ENCODE measurements at regions not wholly inside any gene's neighbourhood (a gene's known extent, or its start where the extent isn't known, plus 50 kb on each side); places are given as distances from the start of the nearest gene placed in this dataset.
"Not testable (repeated sequence)": the region's sequence is repeated elsewhere in the genome, so short reads cannot be mapped to it uniquely, and the experiment has no call there.

GRCh38 chr4:28225050-28225449 is 1364.4 kb downstream of the STIM2 start:
- no peak for DNase-seq (ENCODE audit: low spot score)

DNA sequence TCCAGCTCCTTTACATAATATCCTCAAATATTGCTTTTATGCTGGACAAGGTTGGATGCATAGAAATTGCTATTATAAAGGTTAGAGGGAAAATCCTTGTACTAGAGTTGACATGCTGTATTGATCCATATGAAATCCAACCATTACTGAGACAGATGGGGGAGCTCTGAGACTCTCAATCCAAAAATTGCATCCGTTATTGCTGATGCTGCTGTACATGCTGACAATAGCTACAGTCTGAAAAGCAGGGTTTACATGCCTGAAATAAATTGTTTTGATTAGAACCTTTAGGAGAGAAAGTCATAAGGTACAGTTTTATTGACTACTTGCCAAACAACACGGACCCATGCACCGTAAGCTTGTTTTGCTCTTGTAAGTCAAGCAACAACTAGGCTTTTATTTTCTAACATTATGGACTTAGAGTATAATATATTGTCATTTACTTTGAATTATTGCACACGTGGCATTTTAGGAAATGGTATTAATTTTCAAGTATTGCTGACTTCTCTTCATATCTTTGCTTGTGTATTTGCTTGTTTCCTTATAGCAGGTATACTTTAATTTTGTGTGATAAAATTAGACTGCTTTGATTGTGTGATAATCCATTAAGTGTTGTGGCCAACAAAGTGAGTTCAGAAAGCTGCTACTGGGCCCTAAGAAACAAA is 1365.2 kb downstream of the STIM2 start:
- no peak for DNase-seq (ENCODE audit: low spot score)

GRCh38 chr4:28226962-28227361 is 1366.3 kb downstream of the STIM2 start:
- DNase-seq (ENCODE audit: low spot score), result no peak

DNA sequence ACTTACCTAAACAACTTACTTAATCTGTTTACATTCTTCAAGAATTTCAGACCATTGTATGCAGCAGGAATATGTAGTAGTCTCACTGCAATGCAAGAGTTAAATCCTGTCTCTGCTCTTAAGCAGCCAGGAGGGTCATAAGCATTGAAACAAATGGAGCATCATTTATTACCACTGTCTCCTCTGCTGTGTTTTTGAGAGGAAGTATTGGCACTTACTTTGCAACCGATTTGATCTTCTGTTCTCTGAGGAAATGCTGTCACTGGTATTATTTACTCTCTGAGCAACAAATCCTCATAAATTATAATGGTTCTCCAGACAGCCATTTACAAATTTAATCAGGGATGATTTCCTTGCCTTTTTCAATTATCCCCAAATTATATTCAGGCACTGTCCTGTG is 1367.1 kb downstream of the STIM2 start:
- no peak for DNase-seq (ENCODE audit: low spot score)

DNA sequence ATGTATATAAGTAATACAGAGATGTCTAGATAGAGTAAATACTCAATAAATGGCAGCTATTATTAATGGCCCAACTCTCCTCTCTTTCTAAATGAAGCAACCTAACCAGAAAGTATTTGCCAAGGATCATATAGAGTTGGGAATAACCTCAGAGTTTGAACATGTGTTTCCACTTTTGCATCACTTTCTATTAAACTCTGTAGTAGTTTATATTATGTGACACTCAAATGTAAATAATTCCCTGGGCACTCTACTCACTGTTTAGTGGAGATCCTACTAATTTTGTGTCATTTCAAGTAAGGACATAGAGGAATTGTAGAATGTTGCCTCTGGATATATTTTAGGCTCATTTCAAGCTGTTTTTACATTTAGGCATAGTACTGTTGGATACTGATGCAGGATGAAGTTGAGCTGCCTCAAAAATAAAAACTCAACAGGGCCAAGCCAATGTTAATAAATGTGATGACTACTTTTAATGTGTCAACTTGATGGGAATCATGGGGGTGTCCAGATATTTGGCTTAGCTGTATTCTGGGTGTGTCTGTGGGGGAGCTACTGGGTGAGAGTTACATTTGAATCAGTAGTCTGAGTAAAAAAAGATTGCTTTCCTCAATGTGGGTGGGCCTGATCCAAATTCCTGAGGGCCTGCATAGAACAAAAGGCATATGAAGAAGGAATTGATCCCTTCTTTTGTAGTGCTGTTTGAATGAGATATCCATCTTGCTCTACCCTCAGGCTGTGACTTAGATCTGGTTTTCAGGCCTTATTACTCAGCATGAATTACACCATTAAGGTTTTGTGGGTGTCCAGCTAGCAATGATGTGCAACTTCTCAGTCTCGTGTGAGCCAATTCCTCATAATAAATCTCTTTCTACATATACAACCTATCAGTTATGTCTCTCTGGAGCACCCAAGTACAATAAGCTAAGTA is 1368.2 kb downstream of the STIM2 start:
- DNase-seq (ENCODE audit: low spot score), result no peak

GRCh38 chr4:28232376-28232775 is 1371.7 kb downstream of the STIM2 start:
- DNase-seq (ENCODE audit: low spot score), result no peak

DNA sequence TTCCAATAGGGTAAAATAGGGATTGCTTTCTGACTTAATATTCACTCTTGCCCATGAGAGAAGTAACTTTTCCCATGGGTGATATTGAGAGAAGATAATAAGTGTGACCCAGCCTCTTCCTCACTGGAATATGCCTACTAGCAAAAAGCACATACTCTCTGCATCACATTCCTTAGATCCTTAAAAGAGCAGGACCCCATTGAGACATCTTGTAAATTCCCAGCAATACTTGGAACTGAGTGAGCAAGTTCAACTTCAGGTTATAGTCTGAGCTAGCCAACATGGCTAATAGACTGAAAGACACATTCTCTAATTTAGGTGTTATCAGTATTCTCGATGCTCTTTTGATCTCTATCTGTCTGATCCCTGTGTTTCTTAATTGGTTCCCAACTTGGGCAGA is 1372.3 kb downstream of the STIM2 start:
- DNase-seq (ENCODE audit: low spot score), result no peak

GRCh38 chr4:28233724-28234123 is 1373.1 kb downstream of the STIM2 start:
- DNase-seq (ENCODE audit: low spot score), result no peak

DNA sequence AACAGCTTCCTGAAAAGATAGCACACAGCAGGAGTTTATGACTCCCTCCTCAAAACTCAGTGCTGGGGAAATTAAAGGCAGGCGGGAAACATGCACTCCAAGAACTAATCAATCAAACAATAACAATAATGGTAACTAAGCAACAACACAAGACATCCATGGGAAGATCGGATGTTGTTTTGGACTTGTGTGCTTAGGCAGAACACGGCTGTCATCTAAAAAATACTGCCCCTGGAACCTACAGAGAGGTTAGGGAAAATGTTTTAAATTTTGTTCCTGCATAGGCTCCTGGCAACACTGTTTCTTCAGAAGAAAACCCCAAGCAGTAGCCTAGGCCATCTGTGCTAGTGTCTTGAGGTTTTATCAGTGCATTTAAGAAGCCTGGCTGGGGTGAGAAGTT is 1378.2 kb downstream of the STIM2 start:
- DNase-seq (ENCODE audit: low spot score), result no peak

DNA sequence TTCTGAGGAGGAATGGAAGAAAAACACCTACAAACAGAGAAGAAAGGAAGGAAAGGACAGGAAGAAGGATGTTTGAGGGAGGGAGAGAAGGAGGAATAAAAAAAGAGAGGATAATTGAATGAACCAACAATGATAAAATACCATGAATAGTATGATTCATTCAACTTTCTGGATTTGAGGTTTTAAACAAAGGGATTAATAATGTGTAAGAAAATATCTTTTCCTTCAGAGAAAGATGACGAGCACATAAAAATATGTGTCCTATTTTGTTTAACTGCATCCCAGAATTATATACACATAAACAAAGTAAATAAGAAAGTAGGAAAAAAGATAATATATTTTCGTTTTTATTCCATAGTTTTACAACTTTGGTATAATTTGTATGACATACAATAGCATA is 1380.4 kb downstream of the STIM2 start:
- no peak for DNase-seq (ENCODE audit: low spot score)

GRCh38 chr4:28247805-28248204 is 1387.2 kb downstream of the STIM2 start:
- no peak for DNase-seq (ENCODE audit: low spot score)

- DNase-seq (ENCODE audit: low spot score), result no peak
Measured at GRCh38 chr4:28248269-28248668, 1387.6 kb downstream of the STIM2 start.

DNA sequence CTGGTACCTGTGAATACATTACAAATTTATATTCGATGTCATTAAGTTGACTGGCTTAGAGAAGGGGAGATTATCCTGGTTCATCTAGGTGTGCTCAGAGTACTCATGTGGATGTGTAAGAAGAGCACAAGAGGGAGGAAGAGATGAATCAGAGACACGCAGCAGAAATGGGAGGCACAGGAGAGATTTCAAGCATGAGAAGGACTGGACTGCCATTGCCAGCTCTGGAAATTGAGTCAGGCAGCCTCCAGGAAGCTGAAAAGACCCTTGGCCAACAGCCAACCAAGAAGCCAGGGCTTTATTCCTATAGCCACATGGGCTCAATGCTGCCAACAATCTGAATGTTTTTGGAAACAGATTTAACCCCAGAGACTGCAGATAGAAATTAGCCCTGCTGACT is 1390.0 kb downstream of the STIM2 start:
- no peak for DNase-seq (ENCODE audit: low spot score)

- DNase-seq (ENCODE audit: low spot score), result no peak
Measured at GRCh38 chr4:28251831-28252230, 1391.2 kb downstream of the STIM2 start.

DNA sequence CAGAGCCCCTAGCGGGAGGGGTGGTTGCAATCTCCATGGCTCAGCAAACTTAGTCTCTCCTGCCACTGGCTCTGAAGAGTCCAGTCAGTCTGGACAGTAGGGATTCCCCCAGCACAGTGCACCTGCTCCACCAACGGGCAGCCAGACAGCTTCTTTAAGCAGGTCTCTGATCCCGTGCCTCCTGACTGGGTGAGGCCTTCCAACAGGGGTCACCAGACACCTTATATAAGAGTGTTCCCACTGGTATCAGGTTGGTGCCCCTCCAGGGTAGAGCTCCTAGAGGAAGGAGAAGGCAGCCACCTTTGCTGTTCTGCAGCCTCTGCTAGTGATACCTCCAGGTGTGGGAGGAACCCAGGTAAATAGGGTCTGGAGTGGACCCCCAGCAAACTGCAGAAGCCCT is 1393.4 kb downstream of the STIM2 start:
- DNase-seq (ENCODE audit: low spot score), result no peak

DNA sequence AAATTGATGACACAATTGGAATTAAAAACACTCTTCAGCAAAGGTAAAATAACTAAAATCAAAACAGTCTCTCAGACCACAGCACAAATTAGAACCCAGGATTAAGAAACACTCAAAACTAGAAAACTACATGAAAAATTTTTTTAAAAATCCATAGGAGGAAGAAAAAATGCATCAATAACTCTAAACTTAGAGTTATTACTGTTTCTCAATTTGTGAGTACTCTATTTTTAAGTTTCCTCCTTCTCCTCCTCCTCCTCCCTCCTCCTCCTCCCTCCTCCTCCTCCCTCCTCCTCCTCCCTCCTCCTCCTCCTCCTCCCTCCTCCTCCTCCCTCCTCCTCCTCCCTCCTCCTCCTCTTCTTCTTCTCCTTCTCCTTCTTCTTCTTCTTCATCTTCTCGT is 1395.7 kb downstream of the STIM2 start:
- DNase-seq (ENCODE audit: low spot score), result no peak

- no peak for DNase-seq (ENCODE audit: low spot score)
Measured at GRCh38 chr4:28259951-28260350, 1399.3 kb downstream of the STIM2 start.

- no peak for DNase-seq (ENCODE audit: low spot score)
Measured at GRCh38 chr4:28267166-28267565, 1406.5 kb downstream of the STIM2 start.

GRCh38 chr4:28269426-28269825 is 1408.8 kb downstream of the STIM2 start:
- DNase-seq (ENCODE audit: low spot score), result no peak

GRCh38 chr4:28277931-28278330 is 1417.3 kb downstream of the STIM2 start:
- DNase-seq (ENCODE audit: low spot score), result no peak

DNA sequence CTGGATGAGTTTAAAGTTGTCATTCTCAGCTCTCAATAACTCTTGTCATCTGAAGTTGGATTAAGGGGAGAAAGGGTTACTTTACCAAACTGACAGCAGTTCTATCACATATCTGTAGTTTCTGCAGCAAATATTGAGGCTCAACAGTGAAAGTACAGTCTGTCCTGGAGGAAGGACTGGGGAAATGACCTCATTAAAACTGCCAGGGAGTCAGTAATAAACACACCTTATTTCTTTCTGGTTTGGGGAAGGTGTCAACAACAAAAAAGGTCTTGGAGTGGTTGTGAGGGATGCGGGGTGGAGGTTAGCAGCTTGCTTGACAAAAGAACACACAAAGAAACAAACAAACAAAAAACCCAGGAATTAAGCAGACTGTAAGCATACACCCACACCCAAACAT is 1418.0 kb downstream of the STIM2 start:
- DNase-seq (ENCODE audit: low spot score), result no peak

DNA sequence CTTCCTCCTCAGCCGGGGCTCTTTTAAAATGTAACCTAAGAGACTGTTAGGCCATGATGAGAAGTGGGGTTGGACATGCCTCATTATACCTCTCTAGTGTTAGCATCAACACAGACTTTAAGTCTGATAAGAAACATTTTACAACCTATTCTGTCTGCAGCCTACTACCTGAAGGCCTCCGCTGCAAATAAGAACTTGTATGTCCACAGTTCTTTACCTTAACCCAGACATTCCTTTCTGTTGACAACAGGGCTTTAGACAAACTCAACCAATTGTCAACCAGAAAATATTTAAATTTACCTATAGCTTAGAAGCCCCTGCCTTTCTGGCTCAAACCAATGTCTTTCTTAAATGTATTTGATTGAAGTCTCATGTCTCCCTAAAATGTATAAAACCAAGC is 1418.6 kb downstream of the STIM2 start:
- DNase-seq (ENCODE audit: low spot score), result no peak

DNA sequence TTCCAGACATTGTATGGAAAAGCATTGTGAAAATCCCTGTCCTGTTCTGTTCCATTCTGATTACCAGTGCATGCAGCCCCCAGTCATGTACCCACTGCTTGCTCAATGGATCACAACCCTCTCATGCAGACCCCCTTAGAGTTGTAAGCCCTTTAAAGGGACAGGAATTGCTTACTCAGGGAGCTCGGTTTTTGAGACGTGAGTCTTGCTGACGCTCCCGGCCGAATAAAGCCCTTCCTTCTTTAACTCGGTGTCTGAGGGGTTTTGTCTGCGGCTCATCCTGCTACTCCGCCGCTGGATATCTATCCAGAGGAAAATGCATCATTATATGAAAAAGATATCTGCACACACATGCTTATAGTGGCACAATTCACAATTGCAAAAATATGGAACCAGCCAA is 1425.6 kb downstream of the STIM2 start:
- DNase-seq (ENCODE audit: low spot score), result not testable (repeated sequence)

DNA sequence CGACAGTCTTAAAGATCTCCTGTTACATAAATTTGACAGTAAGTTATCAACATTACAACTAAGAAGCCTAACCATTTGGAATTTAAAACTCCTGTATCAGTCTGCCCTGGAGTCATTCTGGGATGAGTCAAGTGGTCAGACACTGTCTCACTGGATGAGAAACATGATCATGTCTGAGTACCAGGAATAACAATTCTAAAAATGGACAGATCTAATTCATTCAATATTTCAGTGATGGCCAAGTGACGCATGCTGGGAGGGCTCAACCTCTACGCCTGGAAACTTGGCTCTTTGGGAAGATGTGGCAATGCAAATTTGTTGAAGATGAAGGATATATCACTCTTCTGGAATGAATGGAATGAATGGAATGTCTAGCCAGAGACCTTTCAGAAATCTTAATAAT is 1427.2 kb downstream of the STIM2 start:
- no peak for DNase-seq (ENCODE audit: low spot score)
